ENCODE measurements at regions not wholly inside any gene's neighbourhood (a gene's known extent, or its start where the extent isn't known, plus 50 kb on each side); places are given as distances from the start of the nearest gene placed in this dataset.
"Not testable (repeated sequence)": the region's sequence is repeated elsewhere in the genome, so short reads cannot be mapped to it uniquely, and the experiment has no call there.

DNA sequence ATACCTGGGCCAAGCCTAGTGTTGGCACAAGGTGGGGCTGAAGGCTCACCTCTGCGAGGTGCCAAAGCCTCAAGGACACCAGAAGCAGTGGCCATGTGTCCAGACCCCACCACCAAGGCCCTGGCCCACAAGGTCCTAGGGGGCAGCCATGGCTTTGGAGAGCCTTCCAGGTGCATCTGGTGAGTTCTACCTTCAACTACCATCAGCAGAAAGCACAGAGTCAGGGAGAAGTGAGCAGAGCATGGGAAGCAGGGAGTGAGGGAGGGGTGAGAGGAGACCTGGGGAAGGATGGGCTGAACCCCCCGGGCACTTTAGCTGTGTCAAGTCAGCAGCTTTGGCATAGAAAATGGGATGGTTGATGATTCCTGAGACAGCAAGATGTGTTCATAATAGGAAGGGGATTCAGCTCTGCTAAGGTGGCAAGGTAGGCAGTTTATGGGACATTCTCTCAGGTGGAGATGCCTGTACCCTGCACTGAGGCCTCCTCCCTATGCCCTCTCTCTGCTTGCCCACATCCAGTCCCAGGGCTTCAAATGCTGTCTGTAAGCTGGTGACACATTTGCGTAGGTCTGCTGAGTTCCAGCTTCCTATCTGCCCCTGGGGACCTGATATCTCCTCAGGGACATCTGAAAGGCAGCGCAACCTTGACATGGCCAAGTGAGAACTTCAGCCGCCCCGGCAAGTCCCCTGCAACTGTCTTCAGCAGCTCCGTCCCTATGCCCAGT is 83.4 kb upstream of the RGPD5 start:
- no peak overlapping the region for H3K4me3 Mint-ChIP-seq (ENCODE audit: unreplicated experiment)
- no peak for DNase-seq (ENCODE audit: extremely low spot score, unreplicated experiment)
- H3K27ac Mint-ChIP-seq (ENCODE audit: unreplicated experiment) = no peak overlapping the region
- no peaks in the 10 kb centered on the region for H3K4me1 Mint-ChIP-seq (ENCODE audit: unreplicated experiment)
- TF ChIP-seq, protein P1, sequence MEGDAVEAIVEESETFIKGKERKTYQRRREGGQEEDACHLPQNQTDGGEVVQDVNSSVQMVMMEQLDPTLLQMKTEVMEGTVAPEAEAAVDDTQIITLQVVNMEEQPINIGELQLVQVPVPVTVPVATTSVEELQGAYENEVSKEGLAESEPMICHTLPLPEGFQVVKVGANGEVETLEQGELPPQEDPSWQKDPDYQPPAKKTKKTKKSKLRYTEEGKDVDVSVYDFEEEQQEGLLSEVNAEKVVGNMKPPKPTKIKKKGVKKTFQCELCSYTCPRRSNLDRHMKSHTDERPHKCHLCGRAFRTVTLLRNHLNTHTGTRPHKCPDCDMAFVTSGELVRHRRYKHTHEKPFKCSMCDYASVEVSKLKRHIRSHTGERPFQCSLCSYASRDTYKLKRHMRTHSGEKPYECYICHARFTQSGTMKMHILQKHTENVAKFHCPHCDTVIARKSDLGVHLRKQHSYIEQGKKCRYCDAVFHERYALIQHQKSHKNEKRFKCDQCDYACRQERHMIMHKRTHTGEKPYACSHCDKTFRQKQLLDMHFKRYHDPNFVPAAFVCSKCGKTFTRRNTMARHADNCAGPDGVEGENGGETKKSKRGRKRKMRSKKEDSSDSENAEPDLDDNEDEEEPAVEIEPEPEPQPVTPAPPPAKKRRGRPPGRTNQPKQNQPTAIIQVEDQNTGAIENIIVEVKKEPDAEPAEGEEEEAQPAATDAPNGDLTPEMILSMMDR (IDR thresholded peaks at IDR 0.05) = no peak
- peaks cover 10% of the 10 kb centered on the region for H3K27me3 Mint-ChIP-seq (ENCODE audit: unreplicated experiment)
- no peaks in the 10 kb centered on the region for H3K9me3 Mint-ChIP-seq (ENCODE audit: unreplicated experiment)
- H3K36me3 Mint-ChIP-seq (ENCODE audit: unreplicated experiment) = no peaks in the 10 kb centered on the region

DNA sequence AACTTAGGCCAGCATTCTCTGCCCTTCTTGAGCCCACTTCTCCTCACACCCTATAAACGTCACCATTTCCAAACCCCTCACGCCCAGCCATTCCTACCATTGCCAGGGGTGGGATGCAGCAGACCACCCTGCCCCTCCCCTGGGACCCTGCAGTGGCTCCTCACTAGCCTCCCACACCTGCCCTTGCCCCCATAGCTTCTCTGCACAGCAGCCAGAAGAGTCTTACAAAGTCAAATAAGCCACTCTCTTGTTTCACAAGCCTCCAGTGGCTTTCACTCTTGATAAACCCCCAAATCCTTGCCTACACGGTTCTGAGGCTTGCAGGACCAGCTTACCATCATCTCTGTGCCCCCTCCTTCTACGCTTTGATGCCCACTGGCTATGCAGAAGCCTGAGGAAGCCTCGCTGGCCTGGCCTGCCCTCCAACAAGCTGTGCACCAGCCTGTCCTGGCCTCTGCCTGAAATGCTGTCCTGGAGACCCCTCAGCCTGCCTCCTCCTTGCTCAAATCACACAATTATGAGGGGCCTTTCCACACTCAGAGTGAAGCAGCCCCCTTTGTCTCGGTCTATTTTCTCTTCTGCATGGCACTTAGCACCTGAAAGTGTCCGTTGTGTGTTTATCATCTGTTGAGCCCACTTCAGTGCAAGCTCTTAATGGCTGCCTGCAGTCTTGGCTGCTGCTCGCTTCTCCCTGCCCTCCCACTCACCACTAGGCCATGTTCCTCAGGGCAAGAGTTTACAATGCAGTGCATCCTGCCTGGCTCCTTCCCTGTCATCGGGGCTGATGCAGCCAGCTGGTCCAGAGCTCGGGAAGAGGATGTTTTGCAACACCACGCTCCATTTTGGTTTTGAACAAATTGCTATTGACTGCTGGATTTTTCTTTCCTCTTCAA is 82.6 kb upstream of the RGPD5 start:
- Mint-ChIP-seq H3K27me3 (ENCODE audit: unreplicated experiment) (peaks cover 13% of the 10 kb centered on the region), H3K4me1 (ENCODE audit: unreplicated experiment) (no peaks in the 10 kb centered on the region), H3K36me3 (ENCODE audit: unreplicated experiment) (no peaks in the 10 kb centered on the region), H3K4me3 (ENCODE audit: unreplicated experiment) (no peak overlapping the region), H3K9me3 (ENCODE audit: unreplicated experiment) (no peaks in the 10 kb centered on the region), H3K27ac (ENCODE audit: unreplicated experiment) (no peak overlapping the region)
- TF ChIP-seq, protein P1 (IDR thresholded peaks at IDR 0.05) = no peak
- DNase-seq (ENCODE audit: extremely low spot score, unreplicated experiment) = no peak

DNA sequence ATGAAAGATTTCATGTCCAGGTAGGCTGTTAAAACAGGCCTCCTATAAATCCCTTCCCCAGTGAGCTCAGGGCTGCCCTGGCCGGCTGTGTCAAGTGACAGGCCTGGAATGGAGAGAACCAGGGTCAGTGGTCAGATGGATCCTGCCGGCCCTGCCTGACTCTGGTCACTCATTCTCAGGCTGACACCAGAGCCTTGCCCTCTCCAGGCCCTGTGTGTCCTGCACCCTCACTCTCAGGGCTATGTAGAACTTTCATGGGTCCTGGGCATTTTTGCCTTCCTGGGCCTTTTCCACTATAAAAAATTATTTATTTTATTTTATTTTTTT is 82.0 kb upstream of the RGPD5 start:
- DNase-seq (ENCODE audit: extremely low spot score, unreplicated experiment) = no peak
- TF ChIP-seq, protein P1 (IDR thresholded peaks at IDR 0.05) = no peak
- Mint-ChIP-seq H3K27ac (ENCODE audit: unreplicated experiment) (no peak overlapping the region), H3K36me3 (ENCODE audit: unreplicated experiment) (no peaks in the 10 kb centered on the region), H3K4me3 (ENCODE audit: unreplicated experiment) (no peak overlapping the region), H3K27me3 (ENCODE audit: unreplicated experiment) (peaks cover 15% of the 10 kb centered on the region), H3K4me1 (ENCODE audit: unreplicated experiment) (no peaks in the 10 kb centered on the region), H3K9me3 (ENCODE audit: unreplicated experiment) (no peaks in the 10 kb centered on the region)

DNA sequence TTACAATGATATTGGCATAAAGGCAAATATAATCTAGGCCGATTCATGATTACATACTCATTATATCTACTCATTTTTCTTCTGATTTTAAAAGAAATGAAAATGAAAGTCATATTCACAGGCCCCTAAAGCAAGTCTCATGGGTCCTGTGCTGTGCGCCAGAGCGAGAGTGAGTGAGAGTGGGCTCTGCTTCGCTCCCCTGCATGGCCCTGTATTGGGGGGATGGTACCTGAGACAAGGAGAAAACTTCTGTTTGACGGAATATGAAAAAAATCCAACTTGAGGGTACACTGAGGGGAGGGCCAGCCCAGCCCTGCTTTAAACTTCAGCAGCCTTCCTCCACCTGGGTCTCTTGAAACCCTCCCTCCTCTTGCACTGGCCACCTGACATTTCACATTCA is 81.4 kb upstream of the RGPD5 start:
- DNase-seq (ENCODE audit: extremely low spot score, unreplicated experiment) = no peak
- Mint-ChIP-seq H3K36me3 (ENCODE audit: unreplicated experiment) (no peaks in the 10 kb centered on the region), H3K9me3 (ENCODE audit: unreplicated experiment) (no peaks in the 10 kb centered on the region), H3K27me3 (ENCODE audit: unreplicated experiment) (peaks cover 12% of the 10 kb centered on the region), H3K27ac (ENCODE audit: unreplicated experiment) (no peak overlapping the region), H3K4me3 (ENCODE audit: unreplicated experiment) (no peak overlapping the region), H3K4me1 (ENCODE audit: unreplicated experiment) (no peaks in the 10 kb centered on the region)
- TF ChIP-seq, protein P1 (IDR thresholded peaks at IDR 0.05) = no peak

DNA sequence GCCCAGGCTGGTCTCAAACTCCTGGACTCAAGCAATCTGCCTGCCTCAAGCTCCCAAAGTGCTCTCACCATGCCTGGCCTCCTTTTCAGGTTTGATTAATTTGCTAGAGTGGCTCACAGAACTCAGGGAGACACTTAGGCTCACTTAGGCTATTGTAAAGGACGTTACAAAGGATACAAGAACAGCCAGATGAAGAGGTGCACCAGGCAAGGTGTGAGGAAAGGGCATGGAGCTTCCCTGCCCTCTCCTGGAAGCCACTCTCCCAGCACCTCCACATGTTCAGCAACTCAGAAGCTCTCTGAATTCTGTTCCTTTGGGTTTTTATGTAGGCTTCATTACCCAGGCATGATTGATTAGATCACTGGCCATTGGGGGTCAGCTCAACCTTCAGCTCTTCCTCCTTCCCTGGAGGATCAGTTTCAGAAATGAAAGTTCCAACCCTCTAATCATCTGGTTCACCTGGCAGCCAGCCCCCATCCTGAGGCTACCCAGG is 78.7 kb upstream of the RGPD5 start:
- H3K27ac Mint-ChIP-seq (ENCODE audit: unreplicated experiment) = no peak overlapping the region
- H3K4me1 Mint-ChIP-seq (ENCODE audit: unreplicated experiment) = no peaks in the 10 kb centered on the region
- no peak overlapping the region for H3K4me3 Mint-ChIP-seq (ENCODE audit: unreplicated experiment)
- H3K9me3 Mint-ChIP-seq (ENCODE audit: unreplicated experiment) = peaks cover 4% of the 10 kb centered on the region
- no peaks in the 10 kb centered on the region for H3K36me3 Mint-ChIP-seq (ENCODE audit: unreplicated experiment)
- peaks cover 22% of the 10 kb centered on the region for H3K27me3 Mint-ChIP-seq (ENCODE audit: unreplicated experiment)
- TF ChIP-seq, protein P1 (IDR thresholded peaks at IDR 0.05) = peak; percentile 34
- DNase-seq (ENCODE audit: extremely low spot score, unreplicated experiment) = peak; percentile 32

DNA sequence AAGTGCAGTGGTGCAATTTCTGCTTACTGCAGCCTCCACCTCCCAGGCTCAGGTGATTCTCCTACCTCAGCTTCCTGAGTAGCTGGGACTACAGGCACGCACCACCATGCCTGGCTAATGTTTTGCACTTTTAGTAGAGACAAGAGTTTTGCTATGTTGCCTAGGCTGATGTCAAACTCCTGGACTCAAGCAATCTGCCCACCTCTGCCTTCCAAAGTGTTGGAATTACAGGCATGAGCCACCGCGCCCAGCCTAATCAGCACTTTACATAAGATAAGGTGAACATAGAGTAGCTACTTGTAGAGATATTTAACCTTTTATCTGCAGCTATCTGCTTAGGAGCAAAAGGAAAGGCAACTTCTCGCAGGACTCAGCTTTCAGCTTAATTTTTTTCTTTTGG is 77.5 kb upstream of the RGPD5 start:
- not testable (repeated sequence) for H3K27ac Mint-ChIP-seq (ENCODE audit: unreplicated experiment)

More for the DNA sequence above, 77.5 kb upstream of the RGPD5 start:
- H3K4me3 Mint-ChIP-seq (ENCODE audit: unreplicated experiment); DNase-seq (ENCODE audit: extremely low spot score, unreplicated experiment); H3K9me3 Mint-ChIP-seq (ENCODE audit: unreplicated experiment); H3K36me3 Mint-ChIP-seq (ENCODE audit: unreplicated experiment); H3K4me1 Mint-ChIP-seq (ENCODE audit: unreplicated experiment): not testable (repeated sequence)
- H3K27me3 Mint-ChIP-seq (ENCODE audit: unreplicated experiment) = peaks cover 29% of the 10 kb centered on the region
